H9 (cell line): ENCODE measurements at regions not wholly inside any gene's neighbourhood (a gene's known extent, or its start where the extent isn't known, plus 50 kb on each side); places are given as distances from the start of the nearest gene placed in this dataset.

Source experiments
- DNase-seq: peaks from one replicate; pipeline ENCODE4 v3.0.0-alpha.2; 2017
- H2AFZ ChIP-seq: one replicate; pipeline ENCODE4 v1.6.1; 2013; ENCODE audit warnings: mild to moderate bottlenecking, low read length, control low read depth, moderate library complexity
- H2AK5ac ChIP-seq: 2 replicates; pipeline ENCODE4 v1.6.1; 2013; ENCODE audit warnings: low read length, control low read depth, mixed read lengths; ENCODE audit not compliant: insufficient read length
- H2BK120ac ChIP-seq: one replicate; pipeline ENCODE4 v1.6.1; 2013; ENCODE audit warnings: low read depth, mild to moderate bottlenecking, low read length, control low read depth, inconsistent platforms; ENCODE audit not compliant: poor library complexity, severe bottlenecking
- H2BK12ac ChIP-seq: 2 replicates; pipeline ENCODE4 v1.6.1; 2013; ENCODE audit warnings: low read length, control low read depth, mixed read lengths, low read depth; ENCODE audit not compliant: insufficient read length
- H2BK15ac ChIP-seq: 2 replicates; pipeline ENCODE4 v1.6.1; 2013; ENCODE audit warnings: low read depth, low read length, control low read depth
- H2BK20ac ChIP-seq: one replicate; pipeline ENCODE4 v1.6.1; 2013; ENCODE audit warnings: low read depth, mild to moderate bottlenecking, low read length, control low read depth, inconsistent platforms; ENCODE audit not compliant: poor library complexity, severe bottlenecking
- H2BK5ac ChIP-seq: 2 replicates; pipeline ENCODE4 v1.6.1; 2013; ENCODE audit warnings: low read length, control low read depth, mixed read lengths; ENCODE audit not compliant: insufficient read length
- H3K14ac ChIP-seq: 2 replicates; pipeline ENCODE4 v1.6.1; 2013; ENCODE audit warnings: low read length, control low read depth; ENCODE audit not compliant: insufficient read depth
- H3K18ac ChIP-seq: 2 replicates; pipeline ENCODE4 v1.6.1; 2013; ENCODE audit warnings: low read depth, mild to moderate bottlenecking, mixed read lengths, low read length, control low read depth; ENCODE audit not compliant: insufficient read length
- H3K23ac ChIP-seq: 2 replicates; pipeline ENCODE4 v1.6.1; 2013; ENCODE audit warnings: low read length, control low read depth, mixed read lengths, low read depth; ENCODE audit not compliant: insufficient read length
- H3K23me2 ChIP-seq: 2 replicates; pipeline ENCODE4 v1.6.1; 2013; ENCODE audit warnings: low read depth, mild to moderate bottlenecking, mixed read lengths, low read length, control low read depth; ENCODE audit not compliant: insufficient read length, poor library complexity, severe bottlenecking
- H3K27ac ChIP-seq: 2 replicates; pipeline ENCODE4 v1.5.1; 2013; ENCODE audit warnings: low read length, control low read depth, mixed read lengths, low read depth; ENCODE audit not compliant: insufficient read length
- H3K27me3 ChIP-seq: 2 replicates; pipeline ENCODE4 v1.6.1; 2013; ENCODE audit warnings: low read length, control low read depth, inconsistent platforms; ENCODE audit not compliant: insufficient read depth
- H3K4ac ChIP-seq: 2 replicates; pipeline ENCODE4 v1.6.1; 2013; ENCODE audit warnings: low read depth, mild to moderate bottlenecking, control low read depth, inconsistent platforms, low read length, moderate library complexity
- H3K4me1 ChIP-seq: 2 replicates; pipeline ENCODE4 v1.6.1; 2013; ENCODE audit warnings: low read length, control low read depth, inconsistent platforms; ENCODE audit not compliant: insufficient read depth
- H3K4me2 ChIP-seq: 2 replicates; pipeline ENCODE4 v1.6.1; 2013; ENCODE audit warnings: low read length, control low read depth, mixed read lengths; ENCODE audit not compliant: insufficient read length, insufficient read depth
- H3K56ac ChIP-seq: 2 replicates; pipeline ENCODE4 v1.6.1; 2013; ENCODE audit warnings: low read depth, mild to moderate bottlenecking, mixed read lengths, low read length, control low read depth; ENCODE audit not compliant: insufficient read length
- H3K79me1 ChIP-seq: 2 replicates; pipeline ENCODE4 v1.6.1; 2013; ENCODE audit warnings: low read depth, mild to moderate bottlenecking, moderate library complexity, low read length, control low read depth, inconsistent platforms; ENCODE audit not compliant: insufficient read depth, poor library complexity, severe bottlenecking
- H3K79me2 ChIP-seq: 2 replicates; pipeline ENCODE4 v1.6.1; 2013; ENCODE audit warnings: low read length, control low read depth, inconsistent platforms; ENCODE audit not compliant: insufficient read depth
- H3K9ac ChIP-seq: 2 replicates; pipeline ENCODE4 v1.6.1; 2013; ENCODE audit warnings: low read length, control low read depth, mixed read lengths; ENCODE audit not compliant: insufficient read length; ENCODE audit errors: extremely low read depth
- H3K9me3 ChIP-seq: one replicate; pipeline ENCODE4 v1.6.1; 2013; ENCODE audit warnings: low read depth, low read length, inconsistent platforms; ENCODE audit not compliant: control insufficient read depth
- H3T11ph ChIP-seq: one replicate; pipeline ENCODE4 v1.6.1; 2013; ENCODE audit warnings: mild to moderate bottlenecking, low read length, control low read depth, inconsistent platforms
- H4K20me1 ChIP-seq: one replicate; pipeline ENCODE4 v1.6.1; 2013; ENCODE audit not compliant: control insufficient read depth, insufficient read length, insufficient read depth
- H4K5ac ChIP-seq: 2 replicates; pipeline ENCODE4 v1.6.1; 2013; ENCODE audit warnings: low read depth, mild to moderate bottlenecking, mixed read lengths, low read length, control low read depth; ENCODE audit not compliant: insufficient read length
- H4K8ac ChIP-seq: replicated peaks from 2 replicates; pipeline ENCODE4 v1.6.1; 2013; ENCODE audit warnings: low read length, control low read depth, mixed read lengths, low read depth; ENCODE audit not compliant: insufficient read length
- H4K91ac ChIP-seq: 2 replicates; pipeline ENCODE4 v1.6.1; 2013; ENCODE audit warnings: low read depth, mild to moderate bottlenecking, moderate library complexity, mixed read lengths, low read length, control low read depth; ENCODE audit not compliant: insufficient read length
- H3K27ac Mint-ChIP-seq, 3 experiments: 2 replicates in 2 of 3; 3 replicates in 1 of 3; pipeline ENCODE4 v1.8.0; 2020 to 2021; ENCODE audit warnings: mixed read lengths in 3 of 3, mild to moderate bottlenecking in 1 of 3, moderate library complexity in 1 of 3
- H3K27me3 Mint-ChIP-seq: 2 replicates; pipeline ENCODE4 v1.8.0; 2021; ENCODE audit warnings: low read depth, mild to moderate bottlenecking, moderate library complexity, mixed read lengths
- H3K36me3 Mint-ChIP-seq, 3 experiments: 2 replicates in 2 of 3; 3 replicates in 1 of 3; pipeline ENCODE4 v1.8.0; 2020 to 2021; ENCODE audit warnings: low read depth in 3 of 3, mixed read lengths in 3 of 3; ENCODE audit not compliant: insufficient read depth in 1 of 3
- H3K4me1 Mint-ChIP-seq, 2 experiments: 2 replicates each; pipeline ENCODE4 v1.8.0; 2020; ENCODE audit warnings: mixed read lengths in 2 of 2
- H3K4me3 Mint-ChIP-seq, 2 experiments: 2 replicates in 1 of 2; 3 replicates in 1 of 2; pipeline ENCODE4 v1.8.0; 2020 to 2021; ENCODE audit warnings: mild to moderate bottlenecking in 2 of 2, mixed read lengths in 2 of 2, moderate library complexity in 1 of 2
- H3K9me3 Mint-ChIP-seq, 2 experiments: 2 replicates in 1 of 2; 3 replicates in 1 of 2; pipeline ENCODE4 v1.8.0; 2020; ENCODE audit warnings: mild to moderate bottlenecking in 2 of 2, mixed read lengths in 2 of 2, moderate library complexity in 1 of 2
- WGBS: extraction: QIAGEN DNeasy Blood & Tissue Kit; methylation state at CpG from one replicate; pipeline ENCODE4 v1.1.7; 2013; ENCODE audit warnings: missing lambda C conversion rate, low lambda C conversion rate, mixed read lengths; ENCODE audit not compliant: insufficient read length; ENCODE audit errors: extremely low coverage; 5-methylcytosine and 5-hydroxymethylcytosine counted together
- TF ChIP-seq, protein P1 (sequence below): fragments of 200-600 bp; sonication (generic); conservative IDR thresholded peaks from 3 replicates; pipeline ENCODE4 v1.8.0; 2021; ENCODE audit warnings: antibody characterized with exemption, mild to moderate bottlenecking

GRCh38 chr5:120088412-120088811 is 375.7 kb upstream of the PRR16 start:
- Histone ChIP-seq H4K20me1 (no peaks in the 10 kb centered on the region), H3K9me3 (no peaks in the 10 kb centered on the region), H3K56ac (no peak overlapping the region), H4K5ac (no peak overlapping the region), H3K9ac (no peak overlapping the region), H4K91ac (no peak overlapping the region), H3K79me1 (no peaks in the 10 kb centered on the region), H3K4me1 (no peaks in the 10 kb centered on the region), H3K14ac (no peak overlapping the region), H2BK20ac (no peak overlapping the region), H2AFZ (no peak overlapping the region), H3T11ph (no peak overlapping the region), H3K27ac (no peak overlapping the region), H3K4ac (no peak overlapping the region), H3K27me3 (no peaks in the 10 kb centered on the region), H3K23me2 (no peaks in the 10 kb centered on the region), H3K18ac (no peak overlapping the region), H3K4me2 (no peak overlapping the region), H2BK120ac (no peak overlapping the region), H3K79me2 (no peaks in the 10 kb centered on the region), H2BK12ac (no peak overlapping the region), H3K23ac (no peak overlapping the region), H2AK5ac (no peak overlapping the region), H4K8ac (no peak overlapping the region), H2BK15ac (no peak overlapping the region), H2BK5ac (no peak overlapping the region)
- H3K9me3 Mint-ChIP-seq: no peaks in the 10 kb centered on the region
- H3K36me3 Mint-ChIP-seq: no peaks in the 10 kb centered on the region
- DNase-seq: no peak
- no peak overlapping the region for H3K4me3 Mint-ChIP-seq
- peaks cover 11 to 16% of the 10 kb centered on the region in 2 experiments for H3K4me1 Mint-ChIP-seq
- TF ChIP-seq, protein P1, sequence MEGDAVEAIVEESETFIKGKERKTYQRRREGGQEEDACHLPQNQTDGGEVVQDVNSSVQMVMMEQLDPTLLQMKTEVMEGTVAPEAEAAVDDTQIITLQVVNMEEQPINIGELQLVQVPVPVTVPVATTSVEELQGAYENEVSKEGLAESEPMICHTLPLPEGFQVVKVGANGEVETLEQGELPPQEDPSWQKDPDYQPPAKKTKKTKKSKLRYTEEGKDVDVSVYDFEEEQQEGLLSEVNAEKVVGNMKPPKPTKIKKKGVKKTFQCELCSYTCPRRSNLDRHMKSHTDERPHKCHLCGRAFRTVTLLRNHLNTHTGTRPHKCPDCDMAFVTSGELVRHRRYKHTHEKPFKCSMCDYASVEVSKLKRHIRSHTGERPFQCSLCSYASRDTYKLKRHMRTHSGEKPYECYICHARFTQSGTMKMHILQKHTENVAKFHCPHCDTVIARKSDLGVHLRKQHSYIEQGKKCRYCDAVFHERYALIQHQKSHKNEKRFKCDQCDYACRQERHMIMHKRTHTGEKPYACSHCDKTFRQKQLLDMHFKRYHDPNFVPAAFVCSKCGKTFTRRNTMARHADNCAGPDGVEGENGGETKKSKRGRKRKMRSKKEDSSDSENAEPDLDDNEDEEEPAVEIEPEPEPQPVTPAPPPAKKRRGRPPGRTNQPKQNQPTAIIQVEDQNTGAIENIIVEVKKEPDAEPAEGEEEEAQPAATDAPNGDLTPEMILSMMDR: no peak
- WGBS: no CpG with 5 or more reads among the region's 2 CpGs
- no peak overlapping the region for H3K27ac Mint-ChIP-seq
- H3K27me3 Mint-ChIP-seq: no peaks in the 10 kb centered on the region
